OCI-LY7 (cell line): ENCODE measurements at regions not wholly inside any gene's neighbourhood (a gene's known extent, or its start where the extent isn't known, plus 50 kb on each side); places are given as distances from the start of the nearest gene placed in this dataset.

Experiments used
- EZH2phosphoT487 ChIP-seq: fragments of 200-600 bp; sonication (generic); IDR thresholded peaks from 2 replicates; pipeline ENCODE4 v1.6.1; 2018; ENCODE audit warnings: low read depth, borderline replicate concordance, mild to moderate bottlenecking, mixed run types, antibody characterized with exemption, low read length, moderate library complexity, mixed read lengths
- TF ChIP-seq, protein P1 (sequence below): fragments of 200-600 bp; sonication (generic); conservative IDR thresholded peaks from 2 replicates; pipeline ENCODE4 v1.5.1; 2014; ENCODE audit warnings: mild to moderate bottlenecking, antibody characterized with exemption, low read length, moderate library complexity, mixed read lengths

DNA sequence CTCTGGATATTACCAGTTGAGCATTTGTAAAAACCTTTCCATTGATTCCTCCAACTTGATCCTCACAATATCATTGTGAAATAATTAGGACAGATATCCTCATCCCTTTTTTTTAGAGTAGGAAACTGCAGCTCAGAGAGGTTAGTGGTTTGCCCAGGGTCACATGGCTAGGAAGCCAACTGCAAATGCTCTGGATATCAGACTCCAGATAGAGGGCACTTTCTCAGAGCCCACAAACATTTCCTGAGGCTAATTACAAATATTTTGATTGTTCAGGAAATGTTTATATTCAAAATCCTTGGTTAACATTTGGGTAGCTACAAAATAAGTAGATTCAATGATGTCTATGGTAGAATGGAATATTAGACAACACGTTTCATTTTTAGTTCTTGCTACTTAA is 154.8 kb upstream of the DPYD start:
- TF ChIP-seq, protein P1, sequence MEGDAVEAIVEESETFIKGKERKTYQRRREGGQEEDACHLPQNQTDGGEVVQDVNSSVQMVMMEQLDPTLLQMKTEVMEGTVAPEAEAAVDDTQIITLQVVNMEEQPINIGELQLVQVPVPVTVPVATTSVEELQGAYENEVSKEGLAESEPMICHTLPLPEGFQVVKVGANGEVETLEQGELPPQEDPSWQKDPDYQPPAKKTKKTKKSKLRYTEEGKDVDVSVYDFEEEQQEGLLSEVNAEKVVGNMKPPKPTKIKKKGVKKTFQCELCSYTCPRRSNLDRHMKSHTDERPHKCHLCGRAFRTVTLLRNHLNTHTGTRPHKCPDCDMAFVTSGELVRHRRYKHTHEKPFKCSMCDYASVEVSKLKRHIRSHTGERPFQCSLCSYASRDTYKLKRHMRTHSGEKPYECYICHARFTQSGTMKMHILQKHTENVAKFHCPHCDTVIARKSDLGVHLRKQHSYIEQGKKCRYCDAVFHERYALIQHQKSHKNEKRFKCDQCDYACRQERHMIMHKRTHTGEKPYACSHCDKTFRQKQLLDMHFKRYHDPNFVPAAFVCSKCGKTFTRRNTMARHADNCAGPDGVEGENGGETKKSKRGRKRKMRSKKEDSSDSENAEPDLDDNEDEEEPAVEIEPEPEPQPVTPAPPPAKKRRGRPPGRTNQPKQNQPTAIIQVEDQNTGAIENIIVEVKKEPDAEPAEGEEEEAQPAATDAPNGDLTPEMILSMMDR = no peak
- no peak for TF ChIP-seq EZH2phosphoT487
